ENCODE measurements at regions not wholly inside any gene's neighbourhood (a gene's known extent, or its start where the extent isn't known, plus 50 kb on each side); places are given as distances from the start of the nearest gene placed in this dataset.

DNA sequence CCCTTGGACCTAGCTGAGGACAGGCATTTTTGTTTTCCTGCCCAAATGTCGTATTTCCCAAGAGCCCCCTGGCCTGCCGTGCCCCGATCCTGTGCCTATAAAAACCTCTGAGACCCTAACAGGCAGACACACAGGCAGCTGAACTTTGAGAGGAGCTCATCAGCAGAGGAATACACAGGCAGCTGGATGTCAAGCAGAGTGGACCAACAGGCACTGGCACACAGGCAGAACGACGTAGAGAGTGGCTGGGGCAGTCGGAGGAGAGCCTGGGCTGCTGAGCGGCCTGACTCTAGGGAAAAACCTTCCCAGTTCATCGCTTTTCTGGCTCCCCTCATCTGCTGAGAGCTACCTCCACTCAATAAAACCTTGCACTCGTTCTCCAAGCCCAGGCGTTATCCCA is 896.1 kb downstream of the PCDH18 start:
- DNase-seq (ENCODE audit: low spot score in 2 of 2) (no peak), FAIRE-seq (no peak)

DNA sequence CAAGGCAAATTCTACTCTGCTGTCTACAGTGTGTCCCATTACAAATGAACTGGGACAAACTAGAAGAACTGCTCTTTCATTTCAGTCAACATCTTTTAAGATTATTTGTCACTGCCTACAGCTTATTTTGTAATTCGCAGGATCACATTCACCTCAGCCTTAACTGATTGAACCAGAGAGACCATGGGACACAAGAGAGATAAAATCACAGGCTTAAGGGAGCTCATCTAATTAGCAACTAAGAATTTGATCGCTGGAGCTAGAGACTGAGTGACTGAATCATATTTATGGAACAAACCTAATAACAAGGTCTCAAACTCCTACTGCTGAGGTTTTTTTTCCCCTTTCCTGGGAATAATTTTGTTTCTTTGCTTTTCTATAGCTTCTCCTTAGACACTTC is 898.2 kb downstream of the PCDH18 start:
- DNase-seq (ENCODE audit: low spot score in 2 of 2) (no peak), FAIRE-seq (no peak)

DNA sequence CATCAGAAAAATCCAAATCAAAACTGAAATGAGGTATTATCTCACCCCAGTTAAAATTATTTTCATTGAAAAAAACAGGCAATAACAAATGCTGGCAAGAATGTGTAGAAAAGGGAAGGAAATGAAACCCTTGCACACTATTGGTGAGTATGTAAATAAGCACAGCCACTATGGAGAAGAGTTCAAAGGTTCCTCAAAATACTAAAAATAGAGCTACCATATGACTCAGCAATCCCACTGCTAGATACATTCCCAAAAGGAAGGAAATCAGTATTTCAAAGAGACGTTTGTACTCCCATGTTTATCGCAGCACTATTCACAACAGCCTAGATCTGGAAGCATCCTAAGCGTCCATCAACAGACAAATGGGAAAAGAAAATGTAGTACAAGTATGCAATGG is 932.4 kb downstream of the PCDH18 start:
- DNase-seq (ENCODE audit: low spot score in 2 of 2) (no peak), FAIRE-seq (no peak)

DNA sequence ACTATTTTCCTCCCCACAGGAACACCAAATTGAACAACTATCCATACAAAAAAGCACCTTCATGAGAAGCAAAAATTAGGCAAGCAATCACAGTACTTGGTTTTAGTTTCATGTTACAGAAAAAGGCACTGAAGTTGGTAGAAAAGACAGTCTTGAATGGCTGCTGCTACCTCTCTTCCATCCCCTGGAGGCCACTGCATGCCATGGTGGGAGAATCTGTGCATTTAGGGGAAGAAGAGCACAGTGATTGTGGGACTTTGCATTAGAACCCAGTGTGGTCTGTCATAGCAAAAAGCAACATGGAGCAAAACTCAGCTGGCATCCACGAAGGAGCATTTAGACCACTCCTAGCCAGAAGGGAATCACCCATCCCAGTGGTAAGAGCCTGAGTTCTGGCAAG is 941.9 kb downstream of the PCDH18 start:
- DNase-seq (ENCODE audit: low spot score in 2 of 2) (no peak), FAIRE-seq (no peak)

DNA sequence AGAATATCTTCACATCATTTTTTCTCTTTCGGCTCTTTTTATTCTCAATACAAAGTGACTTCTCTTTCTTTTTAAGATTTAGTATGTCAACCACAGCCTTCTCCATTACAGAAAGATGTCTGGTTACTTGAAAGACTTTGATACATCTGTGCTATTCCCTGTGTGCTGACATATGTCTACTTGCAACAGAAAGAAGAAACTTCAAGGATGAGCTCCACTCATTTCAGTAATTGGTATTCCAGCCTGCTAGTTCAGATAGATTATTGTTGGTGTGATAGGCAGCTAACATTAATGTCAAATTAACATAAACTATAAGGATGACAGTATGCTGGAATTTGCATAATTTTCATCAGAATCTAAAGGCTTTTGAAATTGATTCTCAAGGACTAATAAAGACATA is 948.7 kb downstream of the PCDH18 start:
- DNase-seq (ENCODE audit: low spot score in 2 of 2): no peak
- FAIRE-seq: no peak

DNA sequence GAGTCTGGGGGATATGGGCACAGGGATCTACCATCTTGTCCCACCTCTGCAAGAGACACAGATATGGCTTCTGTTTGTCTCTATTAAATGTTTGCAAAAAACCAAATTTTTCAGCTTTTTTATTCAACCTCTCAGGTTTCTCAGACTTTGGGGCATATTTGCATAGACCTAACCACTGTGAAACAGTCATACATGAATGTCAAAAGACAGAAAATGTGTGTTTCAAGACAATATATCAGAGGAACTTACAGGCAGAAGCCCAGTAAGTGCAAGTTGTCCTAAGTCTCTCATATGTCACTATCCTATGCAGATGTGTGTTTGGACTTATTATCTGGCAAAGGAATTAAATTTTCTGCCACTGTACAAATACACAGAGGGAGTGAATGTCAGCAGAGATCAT is 951.2 kb downstream of the PCDH18 start:
- no peak for FAIRE-seq

DNA sequence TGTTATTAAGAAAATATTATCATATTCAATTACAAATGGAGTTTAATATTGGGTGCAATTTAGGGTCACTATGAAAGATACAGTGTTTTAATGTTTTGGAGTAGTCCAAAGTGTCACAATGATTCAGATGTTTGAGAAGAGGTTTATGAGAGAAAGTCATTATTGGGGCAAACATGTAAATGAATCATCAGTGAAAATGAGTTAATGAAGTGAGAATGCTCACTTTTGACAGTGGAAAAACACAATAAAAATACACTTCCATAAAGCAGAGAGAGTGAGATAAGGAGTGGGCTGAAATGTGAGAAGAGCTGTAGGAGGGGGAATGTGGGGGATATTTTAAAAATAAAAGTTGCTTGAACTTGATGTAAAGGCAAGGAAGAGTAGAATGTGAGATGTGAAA is 957.1 kb downstream of the PCDH18 start:
- no peak for FAIRE-seq
- DNase-seq (ENCODE audit: low spot score in 2 of 2): no peak

More for the DNA sequence above, 951.2 kb downstream of the PCDH18 start:
- DNase-seq (ENCODE audit: low spot score in 2 of 2): no peak

DNA sequence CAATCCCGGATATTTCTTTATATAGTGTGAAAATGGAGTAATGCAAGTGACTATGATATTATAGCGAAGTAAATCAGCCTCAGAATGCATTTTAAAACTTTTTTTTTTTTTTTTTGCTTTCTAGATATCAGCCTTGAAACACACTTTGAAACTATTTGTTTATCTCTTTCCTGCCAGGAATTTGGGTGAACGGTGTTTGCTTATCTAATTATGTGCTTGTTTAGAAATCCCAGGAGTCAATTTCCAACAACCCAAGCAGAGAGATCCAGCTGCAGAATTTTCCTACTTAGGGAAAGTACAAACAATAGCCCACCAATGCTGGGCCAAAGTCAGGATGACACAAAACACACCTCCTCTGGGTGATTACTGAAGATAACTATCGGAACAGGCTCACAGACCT is 958.8 kb downstream of the PCDH18 start:
- FAIRE-seq (no peak), DNase-seq (ENCODE audit: low spot score in 2 of 2) (no peak)

DNA sequence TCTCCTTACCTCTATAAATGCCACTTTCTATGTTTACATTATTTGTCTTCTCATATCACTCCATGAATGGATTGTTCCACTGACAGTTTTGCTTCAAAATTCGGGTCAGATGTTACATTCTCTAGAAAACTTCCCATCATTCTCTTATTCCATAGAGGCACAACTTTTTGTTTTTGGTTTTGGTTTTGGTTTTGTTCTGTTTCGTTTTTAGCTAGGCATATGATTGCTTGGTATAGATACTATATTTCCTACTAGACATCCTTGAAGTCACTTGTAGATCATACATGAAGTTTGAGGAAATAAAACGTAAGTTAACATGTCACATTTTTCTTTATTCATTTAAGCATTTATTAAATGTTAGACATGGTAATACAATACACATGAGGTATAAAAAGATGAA is 961.0 kb downstream of the PCDH18 start:
- FAIRE-seq: no peak

DNA sequence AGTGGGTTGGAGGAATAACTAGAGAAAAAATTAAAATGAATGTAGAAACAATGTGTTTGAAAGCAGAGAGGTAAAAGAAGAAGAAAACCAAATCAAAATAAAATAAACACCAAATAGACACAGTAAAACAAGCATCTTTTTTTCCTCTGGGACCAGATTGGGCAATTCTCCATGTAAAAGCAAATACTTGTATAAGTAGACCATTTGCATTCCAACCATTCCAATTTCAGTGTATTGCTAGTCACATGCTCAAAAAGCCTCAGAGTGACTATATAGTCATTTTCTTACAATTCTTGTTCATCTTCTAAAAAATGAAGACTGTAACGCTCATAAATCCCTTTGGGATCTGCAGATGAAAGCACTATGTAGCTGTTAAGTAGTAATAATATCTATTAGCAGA is 969.5 kb downstream of the PCDH18 start:
- FAIRE-seq: no peak
- no peak for DNase-seq (ENCODE audit: low spot score in 2 of 2)

More for the DNA sequence above, 961.0 kb downstream of the PCDH18 start:
- DNase-seq (ENCODE audit: low spot score in 2 of 2): no peak

DNA sequence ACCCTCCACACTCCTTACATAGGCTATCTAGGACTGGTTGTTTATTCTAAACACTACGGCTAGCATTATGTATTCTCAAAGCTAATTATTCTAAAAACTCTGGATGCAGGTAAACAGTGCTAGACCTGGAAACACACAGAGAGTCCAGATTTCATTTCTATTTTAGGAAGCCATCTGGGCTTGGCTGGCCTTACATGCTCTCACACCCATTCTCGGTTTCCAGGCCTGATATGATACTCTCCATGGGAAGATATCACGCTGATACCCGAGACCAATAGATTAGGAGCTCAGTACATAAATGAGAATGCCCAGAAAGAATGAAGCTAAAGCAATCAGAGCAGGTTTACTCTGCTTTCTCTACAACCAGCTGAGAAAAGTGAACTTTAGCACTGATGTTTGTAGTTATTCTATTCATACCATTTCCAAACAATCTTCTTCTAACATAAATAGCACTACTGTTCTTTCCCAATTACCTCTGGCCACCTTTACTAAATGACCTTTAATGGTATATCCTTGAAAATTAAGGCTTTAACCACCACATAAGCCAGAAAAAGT is 973.3 kb downstream of the PCDH18 start:
- FAIRE-seq (no peak), DNase-seq (ENCODE audit: low spot score in 2 of 2) (no peak)

DNA sequence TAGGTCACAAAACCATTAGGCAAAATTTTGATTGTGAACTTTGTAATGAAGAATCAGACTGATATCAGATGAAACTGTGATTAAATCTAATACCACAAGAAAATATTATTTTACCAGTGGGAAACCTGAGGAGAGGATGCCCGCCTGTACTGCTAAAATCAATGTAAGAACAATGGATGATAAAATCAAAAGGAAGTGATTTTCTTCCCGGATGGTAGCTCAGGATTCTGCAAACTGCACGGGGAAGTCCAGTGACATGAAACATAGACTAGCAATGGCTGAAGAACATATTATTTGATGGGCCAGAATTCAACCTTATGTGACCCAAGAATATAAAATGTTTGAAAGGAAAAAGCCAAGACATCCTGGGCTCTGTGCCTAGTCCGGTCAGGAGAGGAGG is 974.9 kb downstream of the PCDH18 start:
- FAIRE-seq (no peak), DNase-seq (ENCODE audit: low spot score in 2 of 2) (no peak)

DNA sequence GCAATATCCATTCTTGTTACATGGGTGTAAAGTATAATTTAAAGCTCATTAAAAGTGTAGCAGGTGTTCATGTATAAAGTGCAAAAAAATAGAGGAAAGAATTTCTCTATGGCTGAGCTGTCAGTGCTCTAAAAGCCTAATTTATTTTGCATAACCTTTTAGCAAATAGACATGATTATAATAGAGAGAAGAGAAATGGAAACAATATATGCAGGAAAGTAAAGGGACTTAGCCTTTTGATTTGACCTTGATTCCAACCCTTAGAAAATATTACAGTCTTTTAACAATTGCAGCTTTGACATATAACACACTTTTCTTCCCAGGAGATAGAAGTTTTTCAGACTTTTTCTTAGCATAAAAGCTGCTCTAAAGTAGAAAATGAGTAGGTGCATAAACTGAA is 978.3 kb downstream of the PCDH18 start:
- FAIRE-seq (no peak), DNase-seq (ENCODE audit: low spot score in 2 of 2) (no peak)

DNA sequence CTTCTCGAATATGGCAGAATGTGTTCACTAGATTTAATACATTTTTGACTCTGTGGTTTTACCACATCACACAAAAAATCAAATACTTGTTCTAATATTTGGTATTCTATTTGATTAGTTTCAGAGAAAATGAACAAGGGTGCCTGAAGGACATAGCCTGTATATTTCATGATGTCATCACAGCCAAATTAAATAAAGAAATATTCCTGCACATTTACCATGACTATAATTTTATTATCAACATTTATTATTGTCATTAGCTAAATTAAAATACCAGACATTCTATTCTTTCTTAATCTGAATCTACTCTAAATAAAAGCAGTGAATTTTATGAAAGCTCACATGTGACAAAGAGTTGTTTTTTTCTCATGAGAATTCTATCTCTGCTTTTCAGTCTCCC is 980.5 kb downstream of the PCDH18 start:
- no peak for FAIRE-seq

DNA sequence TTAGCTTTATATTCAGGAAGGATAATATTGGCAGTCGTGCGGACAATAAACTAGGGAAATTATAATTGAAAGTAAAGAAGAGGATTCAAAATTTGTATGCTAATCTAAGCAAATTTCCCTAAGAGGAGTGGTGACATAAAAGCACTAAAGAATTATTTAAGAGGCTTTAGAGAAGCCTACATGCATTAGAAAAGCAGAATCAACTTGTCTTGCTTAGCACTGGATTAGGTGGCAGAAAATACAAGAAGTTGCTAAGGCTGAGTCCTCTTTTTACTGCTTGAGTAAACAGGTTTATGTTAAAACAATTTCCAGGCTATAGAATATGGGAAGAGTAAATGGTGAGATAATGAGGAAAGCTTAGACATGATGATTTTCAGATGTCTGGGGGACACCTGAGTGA is 991.5 kb downstream of the PCDH18 start:
- no peak for FAIRE-seq
- no peak for DNase-seq (ENCODE audit: low spot score in 2 of 2)

More for the DNA sequence above, 980.5 kb downstream of the PCDH18 start:
- DNase-seq (ENCODE audit: low spot score in 2 of 2): no peak

DNA sequence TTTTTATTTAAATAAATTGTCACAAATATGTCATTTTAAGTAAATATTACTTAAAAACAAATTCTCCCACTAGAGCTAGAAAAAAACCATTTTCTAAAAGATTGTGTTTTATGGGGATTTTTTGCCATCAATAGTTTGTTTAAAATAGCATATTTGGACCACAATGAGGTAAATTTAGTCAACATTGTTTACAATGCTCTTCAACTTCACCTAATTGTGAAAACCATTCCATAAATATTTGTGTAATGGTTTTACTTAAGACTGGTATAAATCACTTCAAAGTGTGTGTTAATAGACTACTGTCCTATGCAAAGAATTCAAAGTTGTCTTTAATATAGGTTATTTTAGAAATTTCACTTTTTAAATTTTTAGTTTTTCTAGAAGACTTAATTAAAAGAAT is 1004.2 kb downstream of the PCDH18 start:
- FAIRE-seq: no peak
- DNase-seq (ENCODE audit: low spot score in 2 of 2): no peak

DNA sequence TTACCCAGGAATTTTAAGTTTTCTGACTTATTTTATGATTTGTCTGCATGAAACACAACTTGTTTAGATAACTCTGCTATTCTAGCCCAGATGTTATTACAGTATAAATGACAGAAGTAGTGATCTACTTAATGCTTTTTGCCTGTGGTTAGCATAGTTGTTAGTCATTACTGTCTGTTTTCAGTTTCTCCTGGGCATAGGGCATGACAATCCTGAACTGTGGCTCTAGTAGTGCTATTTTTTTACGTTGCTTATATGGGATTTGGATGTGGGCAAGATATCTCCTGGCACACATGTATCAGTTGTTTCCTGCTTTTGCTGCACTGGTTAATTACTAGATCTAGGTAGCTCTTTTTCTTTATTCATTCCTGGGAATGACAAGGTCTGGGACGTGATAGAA is 1005.8 kb downstream of the PCDH18 start:
- DNase-seq (ENCODE audit: low spot score in 2 of 2) (no peak), FAIRE-seq (no peak)

DNA sequence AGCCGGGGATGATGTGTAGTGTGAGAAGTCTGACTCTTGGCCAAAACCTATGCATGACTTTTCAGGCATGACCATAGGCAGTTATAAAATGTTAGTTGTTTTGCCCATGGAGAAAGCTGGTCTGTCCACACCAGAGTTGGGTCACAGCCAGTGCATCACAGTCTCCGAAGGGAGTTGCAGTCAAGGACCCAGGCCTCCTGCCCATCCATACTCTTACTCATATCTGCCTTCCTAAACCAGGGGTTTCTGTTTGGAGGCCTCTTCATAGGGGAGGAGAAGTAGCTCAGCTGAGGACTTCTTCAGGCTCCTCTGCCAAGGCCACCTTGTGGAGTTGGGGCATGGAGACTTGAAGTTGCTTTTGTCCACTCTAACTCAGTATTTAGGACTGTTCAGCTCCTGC is 1008.3 kb downstream of the PCDH18 start:
- DNase-seq (ENCODE audit: low spot score in 2 of 2) (no peak), FAIRE-seq (no peak)

DNA sequence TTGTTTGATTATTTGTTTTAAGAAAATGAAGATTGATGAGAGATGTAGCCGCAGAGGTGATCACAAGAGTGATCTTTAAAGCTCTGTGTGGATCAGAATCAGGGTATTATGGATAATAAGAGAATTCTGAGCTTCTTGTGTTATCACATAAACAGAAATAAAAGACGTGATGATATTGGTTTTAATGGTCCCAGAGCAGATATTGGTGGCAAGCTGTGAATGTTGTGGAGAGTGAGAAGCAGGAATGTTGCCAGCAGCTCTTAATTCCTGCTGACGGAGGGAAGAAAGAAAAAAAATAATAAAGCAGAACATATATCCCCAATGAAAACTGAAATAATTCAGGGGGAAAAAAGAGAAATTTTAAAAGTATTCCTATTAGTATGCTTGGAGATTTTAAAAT is 1015.9 kb downstream of the PCDH18 start:
- DNase-seq (ENCODE audit: low spot score in 2 of 2) (no peak), FAIRE-seq (no peak)

DNA sequence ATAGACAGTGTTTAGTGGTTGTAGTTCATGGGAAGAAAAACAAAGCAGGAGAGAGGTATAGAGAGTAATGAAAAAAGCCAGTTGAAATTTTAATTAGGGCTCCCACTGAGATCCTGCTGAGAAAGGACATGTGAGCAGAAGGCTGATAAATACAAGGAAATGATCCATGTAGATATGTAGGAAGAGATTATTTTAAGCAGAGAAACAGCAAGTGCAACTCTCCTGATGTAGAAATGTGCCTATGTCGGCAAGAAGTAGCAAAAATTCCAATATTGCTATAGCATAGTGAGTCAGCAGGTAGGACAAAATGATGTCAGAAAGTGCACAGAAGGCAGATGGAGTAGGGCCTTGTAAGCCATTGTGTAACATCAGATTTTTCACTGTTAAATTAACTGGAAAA is 1027.3 kb downstream of the PCDH18 start:
- no peak for FAIRE-seq
- DNase-seq (ENCODE audit: low spot score in 2 of 2): no peak

DNA sequence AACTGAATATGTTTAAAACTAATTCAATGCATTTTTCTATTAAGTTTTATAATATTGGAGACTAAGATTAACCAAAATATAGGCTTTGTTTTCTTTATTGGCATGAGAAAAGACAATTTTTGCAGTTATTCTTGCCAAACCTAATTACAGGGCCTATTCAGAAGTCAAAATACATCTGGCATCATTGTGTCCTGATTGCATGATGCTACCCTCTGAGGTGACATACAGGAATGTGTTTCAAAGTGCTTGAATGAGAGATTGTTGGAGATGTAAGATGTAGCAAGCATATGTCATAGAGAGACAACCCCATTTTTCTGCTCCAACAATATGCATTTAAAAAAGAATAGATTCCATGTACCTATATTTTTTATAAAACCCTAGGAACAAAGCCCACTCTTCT is 1036.4 kb downstream of the PCDH18 start:
- DNase-seq (ENCODE audit: low spot score in 2 of 2): no peak
- FAIRE-seq: no peak

DNA sequence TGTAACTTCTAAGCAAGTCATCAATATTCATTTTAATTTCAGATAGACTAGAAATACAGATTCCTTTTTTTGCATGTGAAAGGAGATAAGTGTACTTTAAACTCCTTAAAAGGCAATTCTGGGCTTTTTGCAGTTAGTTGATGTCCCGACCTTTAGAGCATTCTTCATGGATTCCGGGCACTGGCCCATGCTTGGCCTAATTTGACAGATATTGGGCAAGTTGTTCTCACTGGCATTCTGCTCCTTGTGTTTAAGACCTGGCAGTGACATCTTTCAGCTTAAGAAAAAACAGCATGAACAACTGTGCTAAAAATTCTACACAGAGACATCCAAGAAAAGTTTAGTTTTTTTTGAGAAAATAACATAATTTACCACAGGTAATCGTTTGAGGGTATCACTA is 1037.2 kb downstream of the PCDH18 start:
- FAIRE-seq (no peak), DNase-seq (ENCODE audit: low spot score in 2 of 2) (no peak)

DNA sequence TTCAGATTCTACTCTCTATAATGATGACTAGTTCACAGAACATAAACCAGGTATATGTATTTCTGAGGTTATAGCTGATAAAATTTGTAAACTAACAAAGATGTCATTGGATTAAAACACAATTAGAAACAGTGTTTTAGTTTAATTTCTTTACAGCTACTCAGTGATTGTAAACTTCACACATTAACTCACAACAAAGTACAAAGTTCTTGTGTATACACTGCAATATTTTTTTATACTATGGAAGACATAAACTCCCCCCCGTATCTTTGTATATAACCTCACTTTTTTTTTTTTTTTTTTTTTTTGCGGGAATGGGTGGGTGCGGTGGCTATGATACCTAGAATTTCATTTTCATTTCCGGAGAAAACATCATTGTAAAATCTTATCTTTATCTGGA is 1043.2 kb downstream of the PCDH18 start:
- FAIRE-seq (no peak), DNase-seq (ENCODE audit: low spot score in 2 of 2) (no peak)
